Peyer's patch (tissue), 4 donors: ENCODE measurements at regions not wholly inside any gene's neighbourhood (a gene's known extent, or its start where the extent isn't known, plus 50 kb on each side); places are given as distances from the start of the nearest gene placed in this dataset.

Experiments
- DNase-seq, 3 donors: peaks; one replicate each; pipeline ENCODE4 v3.0.0-alpha.2; 2017 to 2019
- H3K27ac ChIP-seq, 4 donors: fragments of 200-600 bp; sonication (generic); one replicate each; pipeline ENCODE4 v1.5.1; 2016 to 2019
- H3K27me3 ChIP-seq, 2 donors: fragments of 200-600 bp; sonication (generic); one replicate each; pipeline ENCODE4 v1.5.1; 2019
- H3K36me3 ChIP-seq, 3 donors: fragments of 200-600 bp; sonication (generic); one replicate each; pipeline ENCODE4 v1.5.1; 2016 to 2019
- H3K4me1 ChIP-seq, 4 donors: fragments of 200-600 bp; sonication (generic); one replicate each; pipeline ENCODE4 v1.5.1; 2016 to 2019
- H3K4me3 ChIP-seq, 4 donors: fragments of 200-600 bp; sonication (generic); 1 replicate in 3 of 4; 2 replicates in 1 of 4; pipeline ENCODE4 v1.5.1; 2016 to 2019; ENCODE audit warnings: mild to moderate bottlenecking in 1 of 4
- H3K9me3 ChIP-seq, 4 donors: fragments of 200-600 bp; sonication (generic); one replicate each; pipeline ENCODE4 v1.5.1; 2016 to 2019; ENCODE audit warnings: mild to moderate bottlenecking in 1 of 4
- POLR2A ChIP-seq, 2 donors: fragments of 450-650 bp; IDR thresholded peaks; one replicate each; pipeline ENCODE4 v1.5.1; 2017; ENCODE audit warnings: antibody characterized with exemption in 2 of 2, mild to moderate bottlenecking in 2 of 2, moderate library complexity in 2 of 2
- TF ChIP-seq, protein P1 (sequence below), 6 experiments: fragments of 450-650 bp in 4 of 6; fragments of 200-600 bp in 2 of 6; sonication (generic) in 1 of 6; IDR thresholded peaks; one replicate each; pipeline ENCODE4 v1.5.1; 2017 to 2019; ENCODE audit warnings: antibody characterized with exemption in 6 of 6, mild to moderate bottlenecking in 3 of 6, moderate library complexity in 1 of 6

DNA sequence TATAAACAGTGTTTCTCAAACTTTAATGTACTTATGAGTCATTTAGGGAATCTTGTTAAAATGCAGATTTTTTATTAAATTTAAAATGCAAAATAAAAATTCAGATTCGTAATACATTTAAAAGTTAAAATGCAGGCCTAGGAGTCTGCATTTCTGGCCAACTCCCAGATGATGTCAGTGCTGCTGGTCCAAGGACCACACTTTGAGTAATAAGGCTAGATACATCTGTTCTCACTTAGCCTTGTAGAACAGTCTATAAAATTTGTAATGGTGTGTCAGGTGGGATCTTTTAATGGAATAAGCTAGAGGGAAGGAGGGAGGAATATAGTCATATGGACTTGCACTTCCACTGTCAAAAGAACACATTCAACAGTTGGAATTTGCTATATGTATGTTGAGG lies 295.6 kb upstream of the BMP2 start:
- Histone ChIP-seq H3K27me3 (no peaks in the 10 kb centered on the region), H3K4me1 (no peaks in the 10 kb centered on the region), H3K9me3 (no peaks in the 10 kb centered on the region), H3K27ac (no peak overlapping the region), H3K36me3 (no peaks in the 10 kb centered on the region), H3K4me3 (no peak overlapping the region)
- TF ChIP-seq POLR2A (IDR thresholded peaks at IDR 0.05): no peak
- TF ChIP-seq, protein P1, sequence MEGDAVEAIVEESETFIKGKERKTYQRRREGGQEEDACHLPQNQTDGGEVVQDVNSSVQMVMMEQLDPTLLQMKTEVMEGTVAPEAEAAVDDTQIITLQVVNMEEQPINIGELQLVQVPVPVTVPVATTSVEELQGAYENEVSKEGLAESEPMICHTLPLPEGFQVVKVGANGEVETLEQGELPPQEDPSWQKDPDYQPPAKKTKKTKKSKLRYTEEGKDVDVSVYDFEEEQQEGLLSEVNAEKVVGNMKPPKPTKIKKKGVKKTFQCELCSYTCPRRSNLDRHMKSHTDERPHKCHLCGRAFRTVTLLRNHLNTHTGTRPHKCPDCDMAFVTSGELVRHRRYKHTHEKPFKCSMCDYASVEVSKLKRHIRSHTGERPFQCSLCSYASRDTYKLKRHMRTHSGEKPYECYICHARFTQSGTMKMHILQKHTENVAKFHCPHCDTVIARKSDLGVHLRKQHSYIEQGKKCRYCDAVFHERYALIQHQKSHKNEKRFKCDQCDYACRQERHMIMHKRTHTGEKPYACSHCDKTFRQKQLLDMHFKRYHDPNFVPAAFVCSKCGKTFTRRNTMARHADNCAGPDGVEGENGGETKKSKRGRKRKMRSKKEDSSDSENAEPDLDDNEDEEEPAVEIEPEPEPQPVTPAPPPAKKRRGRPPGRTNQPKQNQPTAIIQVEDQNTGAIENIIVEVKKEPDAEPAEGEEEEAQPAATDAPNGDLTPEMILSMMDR (IDR thresholded peaks at IDR 0.05): no peak
- DNase-seq: no peak

DNA sequence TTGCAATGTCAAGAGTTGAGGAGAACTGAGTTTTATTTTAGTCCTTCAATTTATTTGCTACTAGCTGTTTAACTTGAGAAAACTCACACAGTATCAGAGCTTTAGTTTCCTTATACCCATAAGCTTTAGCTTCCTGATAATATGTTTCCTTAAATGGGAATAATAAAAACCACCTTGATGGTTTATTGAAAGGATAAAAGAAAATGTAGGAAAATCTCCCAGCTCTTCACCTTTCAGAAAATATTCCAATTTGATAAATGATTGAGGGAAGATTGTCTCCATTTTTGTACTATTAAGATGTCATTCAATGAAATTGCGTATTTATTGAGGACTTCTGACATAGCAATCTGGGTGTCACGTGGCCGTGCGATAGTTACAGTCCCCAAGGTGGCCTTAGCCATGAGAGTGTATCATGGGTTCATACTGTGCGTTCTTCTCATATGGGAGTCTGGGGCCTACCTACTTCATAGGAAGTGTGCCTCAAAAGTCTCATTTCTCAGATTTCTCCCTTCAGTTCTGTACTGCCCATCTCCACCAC lies 296.3 kb upstream of the BMP2 start:
- TF ChIP-seq, protein P1 (IDR thresholded peaks at IDR 0.05): no peak
- TF ChIP-seq POLR2A (IDR thresholded peaks at IDR 0.05): no peak
- Histone ChIP-seq H3K4me1 (no peaks in the 10 kb centered on the region), H3K27ac (no peak overlapping the region), H3K27me3 (no peaks in the 10 kb centered on the region), H3K4me3 (no peak overlapping the region), H3K36me3 (no peaks in the 10 kb centered on the region), H3K9me3 (no peaks in the 10 kb centered on the region)
- no peak for DNase-seq

DNA sequence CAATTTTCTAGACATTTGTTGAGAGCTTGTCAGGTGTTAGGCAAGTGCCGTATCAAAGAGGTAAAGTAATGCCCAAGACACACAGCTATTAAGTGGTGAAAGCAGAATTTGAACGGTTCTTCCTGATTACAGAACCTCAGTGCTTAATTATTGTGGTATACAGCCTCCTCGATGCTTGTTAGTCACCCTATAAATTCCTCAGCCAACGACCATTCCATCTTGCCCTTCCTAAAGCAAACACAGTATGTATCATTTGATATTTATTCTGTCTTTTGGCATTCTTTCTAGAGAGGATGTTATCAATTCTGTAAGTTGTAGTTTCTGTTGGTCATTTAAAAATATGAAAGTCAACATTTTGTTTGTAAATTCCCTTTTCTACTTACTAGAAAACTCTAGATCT lies 297.8 kb upstream of the BMP2 start:
- Histone ChIP-seq H3K9me3 (no peaks in the 10 kb centered on the region), H3K36me3 (no peaks in the 10 kb centered on the region), H3K4me1 (no peaks in the 10 kb centered on the region), H3K27ac (no peak overlapping the region), H3K4me3 (no peak overlapping the region), H3K27me3 (no peaks in the 10 kb centered on the region)
- no peak for DNase-seq
- TF ChIP-seq POLR2A (IDR thresholded peaks at IDR 0.05): no peak
- TF ChIP-seq, protein P1 (IDR thresholded peaks at IDR 0.05): no peak

DNA sequence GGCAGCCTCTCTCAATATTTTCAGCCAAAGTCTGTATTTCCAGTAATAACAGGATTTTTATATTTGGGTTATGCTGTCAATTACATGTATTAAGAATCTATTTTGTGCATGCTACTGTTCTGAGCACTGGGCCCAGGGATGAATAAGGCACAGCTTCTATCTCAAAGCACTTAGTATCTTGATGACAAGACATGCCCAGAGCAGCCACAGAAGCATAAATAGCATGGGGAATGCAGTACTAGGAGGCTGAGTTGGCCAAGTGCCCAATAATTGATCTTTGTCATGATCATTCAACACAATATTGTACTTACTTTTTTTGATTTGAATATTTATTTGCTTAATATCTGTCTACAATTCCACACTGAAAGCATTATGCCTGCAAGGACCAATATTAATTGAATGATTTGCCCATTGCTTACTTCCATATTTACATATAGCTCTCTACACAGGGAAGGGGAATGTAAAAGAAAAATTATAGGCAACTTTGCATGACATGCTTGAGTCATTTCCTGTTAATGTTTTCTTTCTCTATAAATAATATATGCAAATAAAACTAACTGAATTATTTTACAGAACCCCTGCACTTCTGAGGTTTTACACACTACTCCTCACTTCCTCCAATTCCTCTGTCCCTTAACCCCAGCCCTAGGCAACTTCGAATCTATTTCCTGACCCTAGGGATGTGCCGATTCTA lies 298.9 kb upstream of the BMP2 start:
- H3K4me3 ChIP-seq: no peak overlapping the region
- H3K27ac ChIP-seq: no peak overlapping the region
- H3K9me3 ChIP-seq: no peaks in the 10 kb centered on the region
- H3K4me1 ChIP-seq: no peaks in the 10 kb centered on the region
- no peak for TF ChIP-seq POLR2A (IDR thresholded peaks at IDR 0.05)
- TF ChIP-seq, protein P1 (IDR thresholded peaks at IDR 0.05): no peak
- H3K27me3 ChIP-seq: no peaks in the 10 kb centered on the region
- no peaks in the 10 kb centered on the region for H3K36me3 ChIP-seq
- DNase-seq: no peak

DNA sequence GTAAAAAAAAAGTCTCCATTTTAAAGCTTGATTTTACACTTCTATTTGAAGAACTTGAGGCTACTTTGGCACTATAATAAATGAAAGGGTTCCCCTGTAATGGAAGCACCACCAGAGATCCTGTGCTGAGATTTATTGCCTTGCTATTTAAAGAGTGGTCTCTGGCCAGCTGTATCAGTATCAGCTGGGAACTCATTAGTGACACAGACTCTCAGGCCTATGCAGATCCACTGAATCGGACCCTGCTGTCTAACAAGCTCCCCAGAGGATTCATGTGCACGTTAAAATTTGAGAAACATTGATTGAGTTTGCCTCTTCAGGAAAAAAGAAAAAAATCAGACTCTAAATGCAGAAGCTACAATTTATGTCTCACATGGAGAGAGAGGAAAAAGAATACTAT lies 299.9 kb upstream of the BMP2 start:
- no peak overlapping the region for H3K27ac ChIP-seq
- DNase-seq: no peak
- no peaks in the 10 kb centered on the region for H3K4me1 ChIP-seq
- no peaks in the 10 kb centered on the region for H3K9me3 ChIP-seq
- no peak overlapping the region for H3K4me3 ChIP-seq
- no peaks in the 10 kb centered on the region for H3K27me3 ChIP-seq
- no peaks in the 10 kb centered on the region for H3K36me3 ChIP-seq
- TF ChIP-seq POLR2A (IDR thresholded peaks at IDR 0.05): no peak
- TF ChIP-seq, protein P1 (IDR thresholded peaks at IDR 0.05): no peak
